Small intestine (tissue), 7 donors: ENCODE measurements at regions not wholly inside any gene's neighbourhood (a gene's known extent, or its start where the extent isn't known, plus 50 kb on each side); places are given as distances from the start of the nearest gene placed in this dataset.
"Not testable (repeated sequence)": the region's sequence is repeated elsewhere in the genome, so short reads cannot be mapped to it uniquely, and the experiment has no call there.

Experiments
- DNase-seq, 2 donors: peaks; one replicate each; pipeline versions ENCODE4 v3.0.0 to v3.0.0-alpha.2; 2013
- FAIRE-seq: peaks from 2 replicates; lab custom pipeline; 2012; peaks lifted over from hg19 to GRCh38; lab: Jason Lieb, UNC
- H3K27ac ChIP-seq, 3 donors: one replicate each; pipeline ENCODE4 v1.5.1; 2013; ENCODE audit warnings: low read length in 2 of 3, mild to moderate bottlenecking in 2 of 3, control low read depth in 1 of 3, inconsistent platforms in 1 of 3, low read depth in 1 of 3, moderate library complexity in 1 of 3
- H3K27me3 ChIP-seq, 3 donors: one replicate each; pipeline ENCODE4 v1.6.1; 2013; ENCODE audit warnings: low read length in 3 of 3, inconsistent platforms in 1 of 3; ENCODE audit not compliant: control insufficient read depth in 3 of 3, insufficient read depth in 3 of 3
- H3K36me3 ChIP-seq, 3 donors: one replicate each; pipeline ENCODE4 v1.6.1; 2013; ENCODE audit warnings: low read length in 3 of 3, inconsistent platforms in 1 of 3, low read depth in 1 of 3, mild to moderate bottlenecking in 1 of 3, moderate library complexity in 1 of 3; ENCODE audit not compliant: control insufficient read depth in 3 of 3, insufficient read depth in 2 of 3
- H3K4me1 ChIP-seq, 3 donors: one replicate each; pipeline ENCODE4 v1.6.1; 2013; ENCODE audit warnings: low read length in 2 of 3, inconsistent platforms in 1 of 3, low read depth in 1 of 3, mild to moderate bottlenecking in 1 of 3, moderate library complexity in 1 of 3; ENCODE audit not compliant: control insufficient read depth in 3 of 3, insufficient read depth in 2 of 3
- H3K4me3 ChIP-seq, 3 donors: one replicate each; pipeline ENCODE4 v1.5.1; 2013; ENCODE audit warnings: low read length in 3 of 3, control low read depth in 1 of 3, inconsistent platforms in 1 of 3, low read depth in 1 of 3, mild to moderate bottlenecking in 1 of 3, moderate library complexity in 1 of 3
- H3K9me3 ChIP-seq, 2 donors: one replicate each; pipeline ENCODE4 v1.6.1; 2013; ENCODE audit warnings: low read depth in 1 of 2, low read length in 1 of 2; ENCODE audit not compliant: control insufficient read depth in 2 of 2, insufficient read depth in 1 of 2
- WGBS, 3 donors: extraction: QIAGEN DNeasy Blood & Tissue Kit; methylation state at CpG; one replicate each; pipeline ENCODE4 v1.1.7; 2013; 5-methylcytosine and 5-hydroxymethylcytosine counted together
- donor health status: healthy with polysubstance abuse.
- donor health status: control.
- donor health status: control.
- donor health status: Bipolar disorder and iron deficiency.
- donor health status: healthy.

DNA sequence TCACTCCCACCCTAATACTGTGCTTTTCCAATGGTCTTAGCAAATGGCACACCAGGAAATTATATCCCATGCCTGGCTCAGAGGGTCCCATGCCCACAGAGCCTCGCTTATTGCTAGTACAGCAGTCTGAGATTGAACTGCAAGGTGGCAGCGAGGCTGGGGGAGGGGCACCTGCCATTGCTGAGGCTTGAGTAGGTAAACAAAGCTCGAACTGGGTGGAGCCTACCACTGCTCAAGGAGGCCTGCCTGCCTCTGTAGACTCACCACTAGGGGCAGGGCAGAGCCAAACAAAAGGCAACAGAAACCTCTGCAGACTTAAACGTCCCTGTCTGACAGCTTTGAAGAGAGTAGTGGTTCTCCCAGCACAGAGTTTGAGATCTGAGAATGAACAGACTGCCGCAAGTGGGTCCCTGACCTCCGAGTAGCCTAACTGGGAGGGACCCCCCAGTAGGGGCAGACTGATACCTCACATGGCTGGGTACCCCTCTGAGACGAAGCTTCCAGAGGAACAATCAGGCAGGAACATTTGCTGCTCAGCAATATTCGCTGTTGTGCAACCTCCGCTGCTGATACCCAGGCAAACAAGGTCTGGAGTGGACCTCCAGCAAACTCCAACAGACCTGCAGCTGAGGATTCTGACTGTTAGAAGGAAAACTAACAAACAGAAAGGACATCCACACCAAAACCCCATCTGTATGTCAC, 150.7 kb upstream of the FOXA2 start:
- not testable (repeated sequence) for H3K4me1 ChIP-seq, FAIRE-seq, H3K4me3 ChIP-seq, H3K9me3 ChIP-seq, H3K27ac ChIP-seq, H3K27me3 ChIP-seq, H3K36me3 ChIP-seq
- WGBS, 3 donors, result 68 to 76% (median 69%) methylated on average over 9 of the region's 9 CpGs
- peak in 1 of 2 donors; percentile 12 for DNase-seq

GRCh38 chr20:22740829-22741228, 156.5 kb upstream of the FOXA2 start:
- no peaks in the 10 kb centered on the region for H3K4me1 ChIP-seq
- no peaks in the 10 kb centered on the region for H3K36me3 ChIP-seq
- FAIRE-seq, result no peak
- DNase-seq, result no peak
- WGBS, 3 donors, result 75 to 84% (median 77%) methylated on average over 2 of the region's 2 CpGs
- H3K9me3 ChIP-seq, result no peaks in the 10 kb centered on the region
- no peak overlapping the region for H3K27ac ChIP-seq
- H3K27me3 ChIP-seq, result no peaks in the 10 kb centered on the region
- H3K4me3 ChIP-seq, result no peak overlapping the region

DNA sequence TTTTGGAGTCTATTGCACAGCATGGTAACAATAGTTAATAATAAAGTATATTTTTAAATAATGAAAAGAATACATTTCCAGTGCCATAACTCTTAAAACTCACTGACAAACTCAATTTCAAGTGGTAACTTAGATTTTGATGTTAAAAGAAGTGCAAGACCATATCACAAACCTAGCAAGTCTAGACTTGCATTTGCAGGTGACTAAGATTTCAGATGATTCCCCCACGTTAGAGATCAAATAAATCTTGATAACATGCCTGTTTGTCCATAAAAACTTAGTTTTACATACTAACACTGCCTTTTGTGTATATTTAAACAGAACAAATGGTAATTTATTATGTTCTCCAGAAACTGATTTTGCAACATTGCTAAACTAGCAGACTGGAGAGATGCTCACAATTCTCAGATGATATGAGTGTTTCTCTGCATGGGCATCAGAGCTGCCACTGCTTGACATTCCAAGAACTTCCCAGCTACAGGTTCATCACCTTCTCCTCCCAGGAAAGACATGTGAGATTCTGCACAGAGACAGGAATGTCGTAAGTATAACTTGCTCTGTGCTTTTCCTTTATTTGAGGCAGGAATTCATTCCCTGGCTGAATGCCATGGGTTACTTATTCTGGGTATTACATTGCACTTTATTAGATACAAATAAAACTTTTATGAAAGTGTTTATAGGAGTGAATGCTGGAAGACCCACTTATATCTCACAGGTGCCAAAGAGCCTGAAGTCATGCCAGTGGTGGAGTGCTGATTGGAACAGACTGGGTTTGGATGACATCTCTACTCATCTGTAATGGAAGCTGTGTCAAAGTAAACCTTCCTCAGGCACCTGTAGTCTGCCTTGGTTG, 160.2 kb upstream of the FOXA2 start:
- H3K36me3 ChIP-seq, result no peaks in the 10 kb centered on the region
- 25 to 35% (median 31%) methylated on average over 2 of the region's 2 CpGs for whole genome bisulfite sequencing, 3 donors
- no peaks in the 10 kb centered on the region for H3K9me3 ChIP-seq
- no peak overlapping the region for H3K27ac ChIP-seq
- H3K27me3 ChIP-seq, result peaks cover 0 to under 1% (median 0%) of the 10 kb centered on the region in 3 donors
- FAIRE-seq, result no peak
- DNase-seq, result no peak
- no peak overlapping the region for H3K4me3 ChIP-seq
- H3K4me1 ChIP-seq, result no peaks in the 10 kb centered on the region

GRCh38 chr20:22745194-22745500, 160.8 kb upstream of the FOXA2 start:
- Histone ChIP-seq H3K36me3 (no peaks in the 10 kb centered on the region), H3K4me1 (no peaks in the 10 kb centered on the region), H3K27ac (no peak overlapping the region), H3K4me3 (no peak overlapping the region), H3K27me3 (peaks cover 0 to 3% (median 0%) of the 10 kb centered on the region in 3 donors), H3K9me3 (no peaks in the 10 kb centered on the region)
- no peak for DNase-seq
- no peak for FAIRE-seq
- WGBS, 3 donors, result 8 to 47% (median 9%) methylated on average over 1 of the region's 1 CpG

GRCh38 chr20:22746957-22747356, 162.6 kb upstream of the FOXA2 start:
- H3K27ac ChIP-seq, result no peak overlapping the region
- no peak overlapping the region for H3K4me3 ChIP-seq
- H3K9me3 ChIP-seq, result no peaks in the 10 kb centered on the region
- WGBS, 3 donors, result 92 to 95% (median 92%) methylated on average over 5 of the region's 5 CpGs
- DNase-seq (no peak), FAIRE-seq (no peak)
- no peaks in the 10 kb centered on the region for H3K4me1 ChIP-seq
- peaks cover 0 to 3% (median 0%) of the 10 kb centered on the region in 3 donors for H3K27me3 ChIP-seq
- no peaks in the 10 kb centered on the region for H3K36me3 ChIP-seq

DNA sequence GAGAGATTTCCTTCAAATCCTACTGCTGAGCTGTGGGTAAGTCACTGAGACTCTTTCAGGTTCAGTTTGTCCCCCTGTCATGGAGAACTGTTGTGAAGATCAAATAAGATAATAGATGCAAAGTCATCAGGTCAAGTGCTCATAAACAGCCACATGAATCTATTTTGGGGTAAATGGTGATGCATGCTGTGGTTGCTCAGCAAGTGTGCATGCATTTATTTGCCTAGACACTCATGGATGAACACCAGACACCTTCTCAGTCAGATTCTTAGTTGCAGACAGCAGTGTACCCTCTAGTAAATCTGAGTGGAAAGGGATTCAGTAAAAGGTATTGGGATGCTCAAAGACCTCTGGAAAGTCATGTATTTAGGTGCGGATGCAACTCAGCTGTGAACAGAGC, 168.0 kb upstream of the FOXA2 start:
- FAIRE-seq, result no peak
- no peak for DNase-seq
- Histone ChIP-seq H3K27me3 (peaks cover 0 to 3% (median 0%) of the 10 kb centered on the region in 3 donors), H3K36me3 (no peaks in the 10 kb centered on the region), H3K4me1 (no peaks in the 10 kb centered on the region), H3K4me3 (no peak overlapping the region), H3K27ac (no peak overlapping the region), H3K9me3 (no peaks in the 10 kb centered on the region)
- 88 to 93% (median 90%) methylated on average over 1 of the region's 1 CpG for WGBS, 3 donors

GRCh38 chr20:22757424-22758183, 173.2 kb upstream of the FOXA2 start:
- FAIRE-seq (no peak), DNase-seq (no peak)
- Histone ChIP-seq H3K27ac (no peak overlapping the region), H3K4me1 (no peaks in the 10 kb centered on the region), H3K4me3 (no peak overlapping the region), H3K9me3 (no peaks in the 10 kb centered on the region), H3K27me3 (no peaks in the 10 kb centered on the region), H3K36me3 (no peaks in the 10 kb centered on the region)
- WGBS, 3 donors, result 63 to 67% (median 65%) methylated on average over 10 of the region's 10 CpGs

DNA sequence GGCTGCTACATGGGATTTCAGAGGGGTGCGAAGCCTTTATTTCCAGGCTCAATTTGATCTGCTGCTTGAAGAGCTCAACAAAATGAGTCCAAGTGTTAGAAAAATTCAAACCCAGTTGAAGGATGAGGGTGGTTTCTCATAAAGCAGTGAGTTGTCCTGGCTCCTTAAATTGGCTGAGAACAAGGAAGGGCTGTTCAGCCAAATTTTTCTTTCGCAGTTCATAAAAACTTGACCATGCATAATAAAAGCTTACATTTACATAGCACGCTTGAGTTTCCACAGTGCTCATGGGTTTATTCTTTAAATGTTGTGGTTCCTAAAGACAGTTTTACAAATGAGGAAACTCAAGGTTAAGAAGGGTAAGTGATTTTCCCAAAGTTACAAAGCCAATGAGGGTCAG, 174.4 kb upstream of the FOXA2 start:
- no peaks in the 10 kb centered on the region for H3K27me3 ChIP-seq
- no peak overlapping the region for H3K4me3 ChIP-seq
- WGBS, 3 donors, result 77 to 93% (median 91%) methylated on average over 3 of the region's 3 CpGs
- no peak overlapping the region for H3K27ac ChIP-seq
- H3K36me3 ChIP-seq, result no peaks in the 10 kb centered on the region
- DNase-seq (no peak), FAIRE-seq (no peak)
- no peaks in the 10 kb centered on the region for H3K4me1 ChIP-seq
- no peaks in the 10 kb centered on the region for H3K9me3 ChIP-seq
